ENCODE measurements at regions not wholly inside any gene's neighbourhood (a gene's known extent, or its start where the extent isn't known, plus 50 kb on each side); places are given as distances from the start of the nearest gene placed in this dataset.

DNA sequence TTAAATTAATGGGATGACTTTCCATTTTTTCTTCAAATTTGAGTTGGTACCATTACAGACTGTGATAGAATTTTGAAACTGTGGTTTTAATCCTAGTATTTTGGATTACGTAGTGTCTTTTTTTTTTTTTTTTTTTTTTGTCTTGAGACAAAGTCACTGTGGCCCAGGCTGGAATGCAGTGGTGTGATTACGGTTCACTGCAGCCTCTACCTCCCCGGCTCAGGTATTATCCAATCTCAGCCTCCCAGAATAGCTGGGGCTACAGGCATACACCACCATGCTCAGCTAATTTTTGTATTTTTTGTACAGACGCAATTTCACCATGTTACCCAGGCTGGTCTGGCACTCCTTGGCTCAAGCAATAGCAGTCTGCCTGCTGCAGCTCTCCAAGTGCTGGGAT, 87.1 kb downstream of the SOX4 start:
- CTCF ChIA-PET = no interaction called here
- TF ChIP-seq CTCF (IDR thresholded peaks at IDR 0.05; ENCODE audit: insufficient read depth, low read depth, low read length) = no peak
- POLR2A ChIA-PET = no interaction called here
- Histone ChIP-seq H3K27me3 (ENCODE audit: control insufficient read depth, insufficient read depth, low read length) (no peaks in the 10 kb centered on the region), H3K4me3 (ENCODE audit: low read depth, low read length) (no peak overlapping the region), H3K36me3 (ENCODE audit: control insufficient read depth, insufficient read depth, low read length) (no peaks in the 10 kb centered on the region)
- no peak for DNase-seq (ENCODE audit: low read depth)

- ChIA-PET CTCF (interaction anchor here (0.6 to 0.7 kb wide), 3 partner anchors 64 to 867 kb away, joined by 3 to 4 read pairs (median 3); no protein-coding TSS in a partner anchor), POLR2A (no interaction called here)
- Histone ChIP-seq H3K36me3 (ENCODE audit: control insufficient read depth, insufficient read depth, low read length) (no peaks in the 10 kb centered on the region), H3K27me3 (ENCODE audit: control insufficient read depth, insufficient read depth, low read length) (no peaks in the 10 kb centered on the region), H3K4me3 (ENCODE audit: low read depth, low read length) (no peak overlapping the region)
- DNase-seq (ENCODE audit: low read depth) = no peak
- no peak for TF ChIP-seq CTCF (IDR thresholded peaks at IDR 0.05; ENCODE audit: insufficient read depth, low read depth, low read length)
Observed at GRCh38 chr6:21690489-21690888, 96.9 kb downstream of the SOX4 start.

GRCh38 chr6:21691685-21692346, 98.3 kb downstream of the SOX4 start:
- Histone ChIP-seq H3K27me3 (ENCODE audit: control insufficient read depth, insufficient read depth, low read length) (no peaks in the 10 kb centered on the region), H3K4me3 (ENCODE audit: low read depth, low read length) (no peak overlapping the region), H3K36me3 (ENCODE audit: control insufficient read depth, insufficient read depth, low read length) (no peaks in the 10 kb centered on the region)
- ChIA-PET POLR2A (no interaction called here), CTCF (interaction anchor here (0.5 kb wide), 1 partner anchor 36 kb away, joined by 3 read pairs; no protein-coding TSS in a partner anchor)
- no peak for TF ChIP-seq CTCF (IDR thresholded peaks at IDR 0.05; ENCODE audit: insufficient read depth, low read depth, low read length)
- no peak for DNase-seq (ENCODE audit: low read depth)

DNA sequence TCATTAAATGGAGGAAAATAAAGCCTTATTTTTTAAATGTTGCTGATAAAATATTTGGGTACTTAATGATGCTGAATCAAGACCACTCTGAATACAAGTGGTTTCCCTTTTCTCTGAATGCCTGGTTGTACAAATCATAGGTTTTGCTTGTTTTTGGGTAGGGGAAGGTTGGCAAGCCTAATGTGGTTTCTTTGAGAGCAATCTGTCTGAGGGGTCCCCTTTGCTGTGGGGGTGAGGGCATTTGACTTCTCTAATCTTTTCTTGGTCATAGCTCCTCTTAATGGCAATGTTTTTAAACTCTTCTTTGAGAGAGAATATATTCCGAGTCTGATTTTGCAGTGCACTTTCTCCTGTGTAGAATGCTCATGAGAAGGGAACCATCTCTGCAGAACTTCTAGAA, 99.2 kb downstream of the SOX4 start:
- Histone ChIP-seq H3K36me3 (ENCODE audit: control insufficient read depth, insufficient read depth, low read length) (no peaks in the 10 kb centered on the region), H3K27me3 (ENCODE audit: control insufficient read depth, insufficient read depth, low read length) (no peaks in the 10 kb centered on the region), H3K4me3 (ENCODE audit: low read depth, low read length) (no peak overlapping the region)
- CTCF ChIA-PET = no interaction called here
- DNase-seq (ENCODE audit: low read depth) = no peak
- TF ChIP-seq CTCF (IDR thresholded peaks at IDR 0.05; ENCODE audit: insufficient read depth, low read depth, low read length) = no peak
- POLR2A ChIA-PET = no interaction called here

DNA sequence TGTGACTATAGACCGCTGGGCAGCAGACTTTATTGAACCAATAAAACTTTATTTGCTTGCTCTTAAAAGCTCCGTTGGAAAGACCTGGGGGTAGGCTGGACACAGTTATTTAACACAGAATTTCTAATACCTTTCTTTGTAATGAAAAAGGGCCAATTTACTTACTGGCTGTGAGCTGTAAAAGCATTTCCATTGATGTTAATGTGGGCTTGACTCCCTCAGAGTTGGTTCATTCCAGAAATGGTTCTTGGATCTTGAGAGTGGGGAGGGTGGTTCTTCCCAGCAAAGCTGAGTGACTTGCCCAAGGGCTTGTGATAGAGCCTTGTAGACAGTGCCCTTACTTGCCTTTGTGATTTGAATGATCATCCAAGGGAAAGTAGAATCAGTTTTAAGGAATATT, 100.6 kb downstream of the SOX4 start:
- POLR2A ChIA-PET = no interaction called here

More for the DNA sequence above, 100.6 kb downstream of the SOX4 start:
- DNase-seq (ENCODE audit: low read depth) = no peak
- Histone ChIP-seq H3K36me3 (ENCODE audit: control insufficient read depth, insufficient read depth, low read length) (no peaks in the 10 kb centered on the region), H3K27me3 (ENCODE audit: control insufficient read depth, insufficient read depth, low read length) (no peaks in the 10 kb centered on the region), H3K4me3 (ENCODE audit: low read depth, low read length) (no peak overlapping the region)
- TF ChIP-seq CTCF (IDR thresholded peaks at IDR 0.05; ENCODE audit: insufficient read depth, low read depth, low read length) = no peak
- CTCF ChIA-PET = no interaction called here
